ENCODE measurements at regions not wholly inside any gene's neighbourhood (a gene's known extent, or its start where the extent isn't known, plus 50 kb on each side); places are given as distances from the start of the nearest gene placed in this dataset.

- Histone ChIP-seq H3K18ac (ENCODE audit: low read length) (no peak overlapping the region), H3K4me1 (ENCODE audit: control insufficient read depth, low read depth, low read length) (no peaks in the 10 kb centered on the region), H3K36me3 (ENCODE audit: control insufficient read depth, insufficient read depth, low read length) (no peaks in the 10 kb centered on the region), H2AK5ac (ENCODE audit: low read length) (no peak overlapping the region), H2BK120ac (ENCODE audit: low read depth, low read length) (no peak overlapping the region), H3K79me2 (ENCODE audit: control insufficient read depth, insufficient read depth, low read length) (no peaks in the 10 kb centered on the region), H3K4ac (ENCODE audit: low read depth, low read length) (no peak overlapping the region), H2BK15ac (replicated peaks; ENCODE audit: low read depth) (no peak overlapping the region), H3K9ac (ENCODE audit: low read length) (no peak overlapping the region), H3K4me3 (ENCODE audit: low read length) (no peak overlapping the region), H3K56ac (ENCODE audit: low read length) (no peak overlapping the region), H3K27me3 (ENCODE audit: insufficient read depth, low read length, poor library complexity) (no peaks in the 10 kb centered on the region), H3K79me1 (ENCODE audit: low read length) (no peaks in the 10 kb centered on the region), H2BK5ac (ENCODE audit: low read length) (no peak overlapping the region), H4K5ac (ENCODE audit: low read length) (no peak overlapping the region), H4K8ac (ENCODE audit: low read depth, low read length) (no peak overlapping the region), H3K23ac (ENCODE audit: low read length) (no peak overlapping the region), H3K4me2 (ENCODE audit: low read length) (no peak overlapping the region), H3K27ac (ENCODE audit: low read depth, low read length) (no peak overlapping the region)
- WGBS (ENCODE audit: extremely low coverage, insufficient coverage, low lambda C conversion rate) = no CpG with 5 or more reads among the region's 5 CpGs
- no peak for DNase-seq
These were observed 664.3 kb upstream of the TENM3 start for GRCh38 chr4:181578911-181579310.

- Histone ChIP-seq H2BK5ac (ENCODE audit: low read length) (no peak overlapping the region), H3K4me3 (ENCODE audit: low read length) (no peak overlapping the region), H3K23ac (ENCODE audit: low read length) (no peak overlapping the region), H3K79me1 (ENCODE audit: low read length) (no peaks in the 10 kb centered on the region), H2BK120ac (ENCODE audit: low read depth, low read length) (no peak overlapping the region), H3K56ac (ENCODE audit: low read length) (no peak overlapping the region), H3K18ac (ENCODE audit: low read length) (no peak overlapping the region), H3K4me1 (ENCODE audit: control insufficient read depth, low read depth, low read length) (no peaks in the 10 kb centered on the region), H3K9ac (ENCODE audit: low read length) (no peak overlapping the region), H3K79me2 (ENCODE audit: control insufficient read depth, insufficient read depth, low read length) (no peaks in the 10 kb centered on the region), H4K8ac (ENCODE audit: low read depth, low read length) (no peak overlapping the region), H3K4ac (ENCODE audit: low read depth, low read length) (no peak overlapping the region), H3K27me3 (ENCODE audit: insufficient read depth, low read length, poor library complexity) (no peaks in the 10 kb centered on the region), H2BK15ac (replicated peaks; ENCODE audit: low read depth) (no peak overlapping the region), H2AK5ac (ENCODE audit: low read length) (no peak overlapping the region), H3K4me2 (ENCODE audit: low read length) (no peak overlapping the region), H3K36me3 (ENCODE audit: control insufficient read depth, insufficient read depth, low read length) (no peaks in the 10 kb centered on the region), H3K27ac (ENCODE audit: low read depth, low read length) (no peak overlapping the region), H4K5ac (ENCODE audit: low read length) (no peak overlapping the region)
- no peak for DNase-seq
- WGBS (ENCODE audit: extremely low coverage, insufficient coverage, low lambda C conversion rate) = no CpG with 5 or more reads among the region's 2 CpGs
These were observed 663.7 kb upstream of the TENM3 start for GRCh38 chr4:181579486-181579885.

- H2BK5ac ChIP-seq (ENCODE audit: low read length) = no peak overlapping the region
- H3K18ac ChIP-seq (ENCODE audit: low read length) = no peak overlapping the region
- no peaks in the 10 kb centered on the region for H3K79me1 ChIP-seq (ENCODE audit: low read length)
- no peaks in the 10 kb centered on the region for H3K27me3 ChIP-seq (ENCODE audit: insufficient read depth, low read length, poor library complexity)
- H2BK15ac ChIP-seq (replicated peaks; ENCODE audit: low read depth) = no peak overlapping the region
- H4K5ac ChIP-seq (ENCODE audit: low read length) = no peak overlapping the region
- H3K23ac ChIP-seq (ENCODE audit: low read length) = no peak overlapping the region
- H3K4ac ChIP-seq (ENCODE audit: low read depth, low read length) = no peak overlapping the region
- no peak overlapping the region for H2AK5ac ChIP-seq (ENCODE audit: low read length)
- no peak overlapping the region for H3K4me2 ChIP-seq (ENCODE audit: low read length)
- no peaks in the 10 kb centered on the region for H3K4me1 ChIP-seq (ENCODE audit: control insufficient read depth, low read depth, low read length)
- H3K79me2 ChIP-seq (ENCODE audit: control insufficient read depth, insufficient read depth, low read length) = no peaks in the 10 kb centered on the region
- no peak overlapping the region for H3K4me3 ChIP-seq (ENCODE audit: low read length)
- H2BK120ac ChIP-seq (ENCODE audit: low read depth, low read length) = no peak overlapping the region
- no peak overlapping the region for H3K27ac ChIP-seq (ENCODE audit: low read depth, low read length)
- no peak overlapping the region for H4K8ac ChIP-seq (ENCODE audit: low read depth, low read length)
- WGBS (ENCODE audit: extremely low coverage, insufficient coverage, low lambda C conversion rate) = no CpG with 5 or more reads among the region's 4 CpGs
- no peaks in the 10 kb centered on the region for H3K36me3 ChIP-seq (ENCODE audit: control insufficient read depth, insufficient read depth, low read length)
- H3K56ac ChIP-seq (ENCODE audit: low read length) = no peak overlapping the region
- H3K9ac ChIP-seq (ENCODE audit: low read length) = no peak overlapping the region
- DNase-seq = no peak
These were observed 661.2 kb upstream of the TENM3 start for GRCh38 chr4:181581983-181582382.

DNA sequence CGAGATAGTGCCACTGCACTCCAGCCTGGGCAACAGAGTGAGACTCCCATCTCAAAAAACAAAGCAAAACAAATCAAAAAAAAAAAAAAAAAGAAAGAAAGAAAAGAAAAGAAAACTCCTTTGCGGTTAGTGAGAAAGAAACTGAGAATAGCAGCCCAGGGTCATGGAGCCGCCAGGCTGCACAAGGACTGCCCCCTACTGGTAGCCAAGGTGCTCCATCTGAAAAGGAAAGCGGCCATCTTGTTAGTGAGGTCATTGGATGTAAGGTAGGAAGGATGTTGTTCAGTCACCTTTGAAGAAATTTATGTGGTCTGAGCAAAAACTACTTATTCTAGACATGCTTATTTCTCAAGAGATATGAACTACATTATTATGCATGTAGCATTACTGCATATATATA is 660.6 kb upstream of the TENM3 start:
- H3K4ac ChIP-seq (ENCODE audit: low read depth, low read length) = no peak overlapping the region
- WGBS (ENCODE audit: extremely low coverage, insufficient coverage, low lambda C conversion rate) = no CpG with 5 or more reads among the region's 4 CpGs
- H3K4me2 ChIP-seq (ENCODE audit: low read length) = no peak overlapping the region
- H2BK15ac ChIP-seq (replicated peaks; ENCODE audit: low read depth) = no peak overlapping the region
- H3K56ac ChIP-seq (ENCODE audit: low read length) = no peak overlapping the region
- no peak overlapping the region for H3K23ac ChIP-seq (ENCODE audit: low read length)
- no peak overlapping the region for H3K9ac ChIP-seq (ENCODE audit: low read length)
- no peak overlapping the region for H2AK5ac ChIP-seq (ENCODE audit: low read length)
- H3K4me3 ChIP-seq (ENCODE audit: low read length) = no peak overlapping the region
- no peak overlapping the region for H3K27ac ChIP-seq (ENCODE audit: low read depth, low read length)
- H2BK120ac ChIP-seq (ENCODE audit: low read depth, low read length) = no peak overlapping the region
- H4K8ac ChIP-seq (ENCODE audit: low read depth, low read length) = no peak overlapping the region
- no peak overlapping the region for H2BK5ac ChIP-seq (ENCODE audit: low read length)
- H3K4me1 ChIP-seq (ENCODE audit: control insufficient read depth, low read depth, low read length) = no peaks in the 10 kb centered on the region
- H4K5ac ChIP-seq (ENCODE audit: low read length) = no peak overlapping the region
- no peaks in the 10 kb centered on the region for H3K79me2 ChIP-seq (ENCODE audit: control insufficient read depth, insufficient read depth, low read length)
- H3K18ac ChIP-seq (ENCODE audit: low read length) = no peak overlapping the region
- H3K27me3 ChIP-seq (ENCODE audit: insufficient read depth, low read length, poor library complexity) = no peaks in the 10 kb centered on the region
- peak; percentile 34 for DNase-seq
- no peaks in the 10 kb centered on the region for H3K79me1 ChIP-seq (ENCODE audit: low read length)
- no peaks in the 10 kb centered on the region for H3K36me3 ChIP-seq (ENCODE audit: control insufficient read depth, insufficient read depth, low read length)

DNA sequence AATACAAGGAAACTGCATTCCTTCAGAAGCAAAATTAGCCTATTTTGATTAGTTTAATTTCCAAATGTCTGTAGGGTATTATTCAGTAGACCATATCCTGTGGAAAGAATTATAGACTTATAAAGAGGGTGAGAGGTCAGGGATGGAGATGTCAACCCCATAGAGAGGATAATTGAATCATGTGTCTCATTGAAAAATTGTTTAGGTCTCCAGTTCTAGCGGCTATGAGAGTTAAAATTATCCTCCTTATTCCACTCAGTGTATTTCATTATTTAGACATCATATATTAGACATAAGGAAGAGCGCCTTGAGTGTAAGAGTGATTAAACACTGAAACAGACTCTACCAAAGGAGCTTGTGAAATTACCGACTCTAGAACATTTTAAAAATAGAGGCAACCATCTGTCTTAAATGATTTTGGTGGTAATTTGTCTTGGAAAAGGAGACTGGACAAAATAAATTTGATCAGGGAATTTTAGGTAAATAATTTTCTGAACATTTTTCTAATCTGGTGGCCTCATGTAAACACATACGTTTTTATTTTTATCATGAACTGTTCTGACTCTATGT is 654.4 kb upstream of the TENM3 start:
- Histone ChIP-seq H4K5ac (ENCODE audit: low read length) (no peak overlapping the region), H3K27me3 (ENCODE audit: insufficient read depth, low read length, poor library complexity) (no peaks in the 10 kb centered on the region), H3K56ac (ENCODE audit: low read length) (no peak overlapping the region), H3K4me2 (ENCODE audit: low read length) (no peak overlapping the region), H2AK5ac (ENCODE audit: low read length) (no peak overlapping the region), H3K4me1 (ENCODE audit: control insufficient read depth, low read depth, low read length) (no peaks in the 10 kb centered on the region), H3K4me3 (ENCODE audit: low read length) (no peak overlapping the region), H3K23ac (ENCODE audit: low read length) (no peak overlapping the region), H4K8ac (ENCODE audit: low read depth, low read length) (no peak overlapping the region), H3K36me3 (ENCODE audit: control insufficient read depth, insufficient read depth, low read length) (no peaks in the 10 kb centered on the region), H2BK15ac (replicated peaks; ENCODE audit: low read depth) (no peak overlapping the region), H3K79me2 (ENCODE audit: control insufficient read depth, insufficient read depth, low read length) (no peaks in the 10 kb centered on the region), H2BK120ac (ENCODE audit: low read depth, low read length) (no peak overlapping the region), H3K9ac (ENCODE audit: low read length) (no peak overlapping the region), H3K18ac (ENCODE audit: low read length) (no peak overlapping the region), H3K4ac (ENCODE audit: low read depth, low read length) (no peak overlapping the region), H3K79me1 (ENCODE audit: low read length) (no peaks in the 10 kb centered on the region), H3K27ac (ENCODE audit: low read depth, low read length) (no peak overlapping the region), H2BK5ac (ENCODE audit: low read length) (no peak overlapping the region)
- no CpG with 5 or more reads among the region's 4 CpGs for WGBS (ENCODE audit: extremely low coverage, insufficient coverage, low lambda C conversion rate)
- DNase-seq = no peak

DNA sequence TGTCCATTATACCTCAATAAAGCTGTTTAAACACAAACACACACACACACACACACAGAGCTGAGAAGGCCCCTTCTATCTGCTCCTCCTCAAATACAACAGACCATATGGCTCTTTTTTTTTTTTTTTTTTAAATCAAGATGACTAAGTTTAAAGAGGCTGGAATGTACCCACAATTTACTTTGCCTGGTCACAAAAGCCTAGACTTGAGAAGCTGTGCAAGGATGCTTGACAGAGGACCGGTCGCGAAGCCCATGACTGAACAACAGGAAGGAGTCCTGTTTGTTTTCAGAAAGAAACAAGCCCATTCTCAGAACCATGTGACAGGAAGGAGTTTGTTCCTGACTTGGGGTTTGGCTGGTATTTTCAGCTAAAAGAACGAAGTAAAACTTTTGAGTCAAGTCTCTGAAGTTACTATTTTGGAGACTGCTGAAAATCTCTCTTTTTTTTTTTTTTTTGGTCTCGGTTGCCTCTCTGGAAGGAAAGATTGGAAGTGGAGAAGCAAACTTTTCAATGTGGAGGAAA is 650.9 kb upstream of the TENM3 start:
- H2BK5ac ChIP-seq (ENCODE audit: low read length) = no peak overlapping the region
- no peak overlapping the region for H3K4me2 ChIP-seq (ENCODE audit: low read length)

More for the DNA sequence above, 650.9 kb upstream of the TENM3 start:
- no peaks in the 10 kb centered on the region for H3K79me2 ChIP-seq (ENCODE audit: control insufficient read depth, insufficient read depth, low read length)
- no peak overlapping the region for H3K4ac ChIP-seq (ENCODE audit: low read depth, low read length)
- H3K27ac ChIP-seq (ENCODE audit: low read depth, low read length) = no peak overlapping the region
- H3K36me3 ChIP-seq (ENCODE audit: control insufficient read depth, insufficient read depth, low read length) = no peaks in the 10 kb centered on the region
- no peaks in the 10 kb centered on the region for H3K27me3 ChIP-seq (ENCODE audit: insufficient read depth, low read length, poor library complexity)
- H3K79me1 ChIP-seq (ENCODE audit: low read length) = no peaks in the 10 kb centered on the region
- no peak overlapping the region for H2BK120ac ChIP-seq (ENCODE audit: low read depth, low read length)
- no CpG with 5 or more reads among the region's 5 CpGs for WGBS (ENCODE audit: extremely low coverage, insufficient coverage, low lambda C conversion rate)
- DNase-seq = no peak
- no peak overlapping the region for H4K5ac ChIP-seq (ENCODE audit: low read length)
- H3K18ac ChIP-seq (ENCODE audit: low read length) = no peak overlapping the region
- no peak overlapping the region for H3K9ac ChIP-seq (ENCODE audit: low read length)
- no peak overlapping the region for H4K8ac ChIP-seq (ENCODE audit: low read depth, low read length)
- H2BK15ac ChIP-seq (replicated peaks; ENCODE audit: low read depth) = no peak overlapping the region
- no peak overlapping the region for H3K56ac ChIP-seq (ENCODE audit: low read length)
- no peak overlapping the region for H2AK5ac ChIP-seq (ENCODE audit: low read length)
- H3K4me3 ChIP-seq (ENCODE audit: low read length) = no peak overlapping the region
- no peak overlapping the region for H3K23ac ChIP-seq (ENCODE audit: low read length)
- H3K4me1 ChIP-seq (ENCODE audit: control insufficient read depth, low read depth, low read length) = no peaks in the 10 kb centered on the region

Data from mesendoderm (in vitro differentiated cells).